HL-60 (cell line): ENCODE measurements at regions not wholly inside any gene's neighbourhood (a gene's known extent, or its start where the extent isn't known, plus 50 kb on each side); places are given as distances from the start of the nearest gene placed in this dataset.

Source experiments
- DNase-seq, 2 experiments: peaks; one replicate each; pipeline ENCODE4 v3.0.0-alpha.2; 2010 to 2020; ENCODE audit warnings: low read depth in 1 of 2, low spot score in 1 of 2
- H3K27ac ChIP-seq: fragments of 250-450 bp; sonication (Bioruptor Pico); replicated peaks from 2 replicates; pipeline ENCODE4 v1.5.1; 2020; ENCODE audit warnings: mild to moderate bottlenecking, moderate library complexity
- H3K27me3 ChIP-seq: fragments of 250-450 bp; sonication (Bioruptor Pico); 2 replicates; pipeline ENCODE4 v1.5.1; 2021; ENCODE audit warnings: mild to moderate bottlenecking, moderate library complexity; ENCODE audit not compliant: insufficient read depth, poor library complexity, severe bottlenecking
- H3K4me3 ChIP-seq: replicated peaks from 2 replicates; pipeline ENCODE4 v1.5.1; 2011; ENCODE audit warnings: mild to moderate bottlenecking, control low read depth, low read length; ENCODE audit not compliant: insufficient read depth
- CTCF ChIP-seq: IDR thresholded peaks from one replicate; pipeline ENCODE4 v1.5.1; 2011; ENCODE audit warnings: low read length, control low read depth, inconsistent platforms; ENCODE audit not compliant: insufficient read depth
- GABPA ChIP-seq: IDR thresholded peaks from 2 replicates; pipeline ENCODE4 v1.6.1; 2012; ENCODE audit warnings: low read depth
- POLR2AphosphoS5 ChIP-seq: IDR thresholded peaks from 2 replicates; pipeline ENCODE4 v1.6.1; 2012; ENCODE audit warnings: low read depth
- REST ChIP-seq: IDR thresholded peaks from 2 replicates; pipeline ENCODE4 v1.6.1; 2012; ENCODE audit warnings: low read depth; ENCODE audit not compliant: insufficient replicate concordance
- SPI1 ChIP-seq: IDR thresholded peaks from 2 replicates; pipeline ENCODE4 v1.6.1; 2012; ENCODE audit warnings: low read depth, mild to moderate bottlenecking, borderline replicate concordance

- peak in 1 of 2 experiments; percentile 94 for DNase-seq
- TF ChIP-seq POLR2AphosphoS5 (peak; percentile 81), SPI1 (peak; percentile 98), REST (no peak), CTCF (no peak), GABPA (no peak)
- H3K27ac ChIP-seq = peak overlapping the region; percentile 77
Measured at GRCh38 chr15:96737408-96737807, 406.9 kb downstream of the NR2F2 start.

GRCh38 chr15:96746665-96747064, 416.2 kb downstream of the NR2F2 start:
- no peak for DNase-seq
- H3K27ac ChIP-seq = no peak overlapping the region

More at GRCh38 chr15:96737408-96737807, 406.9 kb downstream of the NR2F2 start:
- H3K4me3 ChIP-seq = no peak overlapping the region
- no peaks in the 10 kb centered on the region for H3K27me3 ChIP-seq

GRCh38 chr15:96747291-96747690, 416.8 kb downstream of the NR2F2 start:
- no peak for TF ChIP-seq POLR2AphosphoS5
- TF ChIP-seq REST = no peak
- TF ChIP-seq CTCF = no peak
- no peak overlapping the region for H3K4me3 ChIP-seq
- H3K27me3 ChIP-seq = no peaks in the 10 kb centered on the region
- no peak overlapping the region for H3K27ac ChIP-seq
- no peak for DNase-seq

More at GRCh38 chr15:96746665-96747064, 416.2 kb downstream of the NR2F2 start:
- TF ChIP-seq POLR2AphosphoS5 (no peak), REST (no peak), SPI1 (no peak), CTCF (no peak)
- H3K4me3 ChIP-seq = no peak overlapping the region
- no peaks in the 10 kb centered on the region for H3K27me3 ChIP-seq
